IMR-90 (cell line): ENCODE measurements at regions not wholly inside any gene's neighbourhood (a gene's known extent, or its start where the extent isn't known, plus 50 kb on each side); places are given as distances from the start of the nearest gene placed in this dataset.

ENCODE experiments used
- ATAC-seq: fragments of 200-7000 bp; cut with Tn5 transposase; 2 replicates; pipeline ENCODE4 v1.9.1; 2020; ENCODE audit warnings: low read depth, mild to moderate bottlenecking, moderate library complexity
- BruUV-seq: library from RNA; stranded (reverse); fragments of 400-500 nt; replicated peaks from 2 replicates; lab custom pipeline; 2021; lab: Mats Ljungman, UMichigan
- CTCF ChIA-PET: fragments of 300-600 bp; formaldehyde crosslinking; extraction: SDS; loops from one replicate; lab custom pipeline; 2021; ENCODE audit warnings: antibody characterized with exemption; lab: Yijun Ruan, JAX
- POLR2A ChIA-PET: fragments of 300-600 bp; sonication (Branson Sonifier 250); formaldehyde crosslinking; loops from one replicate; lab custom pipeline; 2022; ENCODE audit warnings: antibody characterized with exemption; ENCODE audit not compliant: unreplicated experiment; lab: Charles Lee
- DNase-seq: peaks from one replicate; pipeline ENCODE4 v3.0.0; 2013
- H2AFZ ChIP-seq: replicated peaks from 2 replicates; pipeline ENCODE3; 2013; ENCODE audit warnings: low read length, mild to moderate bottlenecking; ENCODE audit not compliant: poor library complexity
- H2AK5ac ChIP-seq: 2 replicates; pipeline ENCODE4 v1.6.1; 2013; ENCODE audit warnings: low read depth, low read length, inconsistent platforms
- H2AK9ac ChIP-seq: replicated peaks from 2 replicates; pipeline ENCODE3; 2013; ENCODE audit warnings: mild to moderate bottlenecking, low read depth, low read length, moderate library complexity; ENCODE audit not compliant: poor library complexity
- H2BK120ac ChIP-seq: 2 replicates; pipeline ENCODE4 v1.6.1; 2013; ENCODE audit warnings: low read depth, low read length, inconsistent platforms
- H2BK15ac ChIP-seq: 3 replicates; pipeline ENCODE4 v1.6.1; 2013; ENCODE audit warnings: low read depth, low read length, inconsistent platforms
- H2BK20ac ChIP-seq: 2 replicates; pipeline ENCODE4 v1.6.1; 2013; ENCODE audit warnings: low read depth, mild to moderate bottlenecking, inconsistent platforms, low read length, moderate library complexity
- H2BK5ac ChIP-seq: 2 replicates; pipeline ENCODE4 v1.6.1; 2013; ENCODE audit warnings: mild to moderate bottlenecking, low read depth, low read length, inconsistent platforms; ENCODE audit not compliant: poor library complexity, severe bottlenecking
- H3K14ac ChIP-seq: replicated peaks from 2 replicates; pipeline ENCODE4 v1.6.1; 2013; ENCODE audit warnings: low read depth, low read length, inconsistent platforms
- H3K18ac ChIP-seq: 2 replicates; pipeline ENCODE4 v1.6.1; 2013; ENCODE audit warnings: low read depth, low read length, control low read depth
- H3K23ac ChIP-seq: 2 replicates; pipeline ENCODE4 v1.6.1; 2013; ENCODE audit warnings: low read depth, low read length, inconsistent platforms
- H3K27ac ChIP-seq: 2 replicates; pipeline ENCODE4 v1.5.1; 2013; ENCODE audit warnings: mild to moderate bottlenecking, control low read depth, low read length; ENCODE audit not compliant: insufficient read depth
- H3K27me3 ChIP-seq: 2 replicates; pipeline ENCODE4 v1.6.1; 2013; ENCODE audit warnings: low read length; ENCODE audit not compliant: control insufficient read depth, insufficient read depth
- H3K36me3 ChIP-seq: 2 replicates; pipeline ENCODE4 v1.6.1; 2013; ENCODE audit warnings: low read length, mixed read lengths; ENCODE audit not compliant: control insufficient read depth, insufficient read depth
- H3K4ac ChIP-seq: 2 replicates; pipeline ENCODE4 v1.6.1; 2013; ENCODE audit warnings: low read depth, low read length, inconsistent platforms
- H3K4me1 ChIP-seq: 2 replicates; pipeline ENCODE4 v1.6.1; 2013; ENCODE audit warnings: low read length, mixed read lengths; ENCODE audit not compliant: control insufficient read depth, insufficient read depth
- H3K4me2 ChIP-seq: 2 replicates; pipeline ENCODE4 v1.6.1; 2013; ENCODE audit warnings: low read depth, mild to moderate bottlenecking, control low read depth, low read length, moderate library complexity
- H3K4me3 ChIP-seq: 2 replicates; pipeline ENCODE4 v1.5.1; 2013; ENCODE audit warnings: low read depth, mild to moderate bottlenecking, control low read depth, low read length, moderate library complexity; ENCODE audit not compliant: insufficient read depth
- H3K56ac ChIP-seq: 2 replicates; pipeline ENCODE4 v1.6.1; 2013; ENCODE audit warnings: low read length, inconsistent platforms; ENCODE audit not compliant: insufficient read depth; ENCODE audit errors: extremely low read depth
- H3K79me1 ChIP-seq, 2 experiments: 2 replicates each; pipeline ENCODE4 v1.6.1; 2013; ENCODE audit warnings: low read length in 2 of 2, inconsistent platforms in 1 of 2, low read depth in 1 of 2
- H3K9ac ChIP-seq: 2 replicates; pipeline ENCODE4 v1.6.1; 2013; ENCODE audit warnings: low read depth, low read length, control low read depth
- H3K9me1 ChIP-seq: 2 replicates; pipeline ENCODE4 v1.6.1; 2013; ENCODE audit warnings: low read length, inconsistent platforms; ENCODE audit not compliant: insufficient read depth
- H3K9me3 ChIP-seq: 2 replicates; pipeline ENCODE4 v1.6.1; 2013; ENCODE audit warnings: low read length; ENCODE audit not compliant: control insufficient read depth, insufficient read depth
- H4K20me1 ChIP-seq: 2 replicates; pipeline ENCODE4 v1.6.1; 2013; ENCODE audit warnings: low read length, inconsistent platforms; ENCODE audit not compliant: insufficient read depth
- H4K5ac ChIP-seq: 2 replicates; pipeline ENCODE4 v1.6.1; 2013; ENCODE audit warnings: mild to moderate bottlenecking, low read depth, low read length, control low read depth
- H4K8ac ChIP-seq, 2 experiments: 2 replicates each; pipeline ENCODE4 v1.6.1; 2013; ENCODE audit warnings: low read depth in 2 of 2, low read length in 2 of 2, control low read depth in 1 of 2, inconsistent platforms in 1 of 2
- H4K91ac ChIP-seq: 2 replicates; pipeline ENCODE4 v1.6.1; 2013; ENCODE audit warnings: low read depth, low read length, inconsistent platforms; ENCODE audit not compliant: insufficient read depth
- BHLHE40 ChIP-seq: fragments of 150-350 bp; IDR thresholded peaks from 2 replicates; pipeline ENCODE4 v1.6.1; 2016; ENCODE audit warnings: mild to moderate bottlenecking, low read depth, low read length
- CEBPB ChIP-seq: IDR thresholded peaks from 2 replicates; pipeline ENCODE4 v1.6.1; 2012; ENCODE audit warnings: low read depth, low read length, improper control_type of control experiment
- CHD1 ChIP-seq: IDR thresholded peaks from 2 replicates; pipeline ENCODE4 v1.6.1; 2012; ENCODE audit warnings: low read depth, low read length, improper control_type of control experiment
- CTCF ChIP-seq: conservative IDR thresholded peaks from 2 replicates; pipeline ENCODE4 v1.5.1; 2012; ENCODE audit warnings: mild to moderate bottlenecking, low read depth, low read length, improper control_type of control experiment
- ELK1 ChIP-seq: fragments of 150-350 bp; IDR thresholded peaks from 2 replicates; pipeline ENCODE4 v1.6.1; 2016; ENCODE audit warnings: low read depth, mild to moderate bottlenecking, low read length, moderate library complexity, borderline replicate concordance
- FOS ChIP-seq: fragments of 150-350 bp; IDR thresholded peaks from 2 replicates; pipeline ENCODE4 v1.6.1; 2016; ENCODE audit warnings: low read depth, low read length
- MAFK ChIP-seq: IDR thresholded peaks from 2 replicates; pipeline ENCODE4 v1.6.1; 2012; ENCODE audit warnings: low read depth, low read length, improper control_type of control experiment
- MAZ ChIP-seq: IDR thresholded peaks from 2 replicates; pipeline ENCODE4 v1.6.1; 2012; ENCODE audit warnings: low read depth, mild to moderate bottlenecking, low read length, improper control_type of control experiment, moderate library complexity, borderline replicate concordance
- MXI1 ChIP-seq: IDR thresholded peaks from 2 replicates; pipeline ENCODE4 v1.6.1; 2012; ENCODE audit warnings: low read depth, mild to moderate bottlenecking, low read length, moderate library complexity, borderline replicate concordance
- NFE2L2 ChIP-seq: fragments of 150-350 bp; IDR thresholded peaks from 2 replicates; pipeline ENCODE4 v1.6.1; 2016; ENCODE audit warnings: low read depth, mild to moderate bottlenecking, low read length
- POLR2A ChIP-seq: IDR thresholded peaks from 2 replicates; pipeline ENCODE4 v1.6.1; 2012; ENCODE audit warnings: mild to moderate bottlenecking, low read depth, low read length
- RAD21 ChIP-seq: IDR thresholded peaks from 2 replicates; pipeline ENCODE4 v1.6.1; 2012; ENCODE audit warnings: low read length, improper control_type of control experiment
- RCOR1 ChIP-seq: IDR thresholded peaks from 2 replicates; pipeline ENCODE4 v1.6.1; 2012; ENCODE audit warnings: mild to moderate bottlenecking, low read length, improper control_type of control experiment; ENCODE audit not compliant: insufficient replicate concordance
- RFX5 ChIP-seq: IDR thresholded peaks from 2 replicates; pipeline ENCODE4 v1.8.0; 2012; ENCODE audit warnings: low read depth, mild to moderate bottlenecking, low read length, moderate library complexity
- SMC3 ChIP-seq: fragments of 150-350 bp; IDR thresholded peaks from 2 replicates; pipeline ENCODE4 v1.6.1; 2016; ENCODE audit warnings: low read depth, mild to moderate bottlenecking, antibody characterized with exemption, low read length, moderate library complexity
- USF2 ChIP-seq: fragments of 150-350 bp; IDR thresholded peaks from 2 replicates; pipeline ENCODE4 v1.6.1; 2017; ENCODE audit warnings: mild to moderate bottlenecking, antibody characterized with exemption, low read length, low read depth
- WGBS, 2 experiments: methylation state at CpG; one replicate each; pipeline versions ENCODE4 v1.1.5 to v1.1.7; 2013; ENCODE audit warnings: missing lambda C conversion rate in 2 of 2; ENCODE audit not compliant: insufficient read length in 1 of 2; ENCODE audit errors: extremely low coverage in 2 of 2; 5-methylcytosine and 5-hydroxymethylcytosine counted together
- dilution Hi-C: fragments of 300-500 bp; cut with HindIII; formaldehyde crosslinking; loops from one replicate; pipeline ENCODE4 v1.14.3; 2018; ENCODE audit warnings: low sequenced_read_pairs; ENCODE audit not compliant: unreplicated experiment
- in situ Hi-C: fragments of 300-500 bp; cut with MboI; formaldehyde crosslinking; loops from 3 replicates; pipeline ENCODE4 v1.14.3; 2019; ENCODE audit warnings: low sequenced_read_pairs, inconsistent platforms, mixed read lengths
- intact Hi-C: fragments of 100-400 bp; cut with micrococcal nuclease; formaldehyde crosslinking; loops from 2 replicates; pipeline ENCODE4 v1.10.0; 2022

- Histone ChIP-seq H2BK120ac (no peak overlapping the region), H3K9me1 (no peaks in the 10 kb centered on the region; the same call in 1 of the 2 replicates), H3K79me1 (no peaks in the 10 kb centered on the region), H3K9me3 (no peaks in the 10 kb centered on the region), H4K8ac (no peak overlapping the region), H3K27ac (no peak overlapping the region), H3K14ac (no peak overlapping the region), H3K4ac (no peak overlapping the region), H2AK5ac (no peak overlapping the region), H3K4me1 (peaks cover 3% of the 10 kb centered on the region), H4K5ac (no peak overlapping the region), H3K9ac (no peak overlapping the region), H4K20me1 (no peaks in the 10 kb centered on the region), H2AK9ac (no peak overlapping the region), H3K23ac (no peak overlapping the region), H4K91ac (no peak overlapping the region), H3K27me3 (peaks cover 2% of the 10 kb centered on the region), H2BK5ac (no peak overlapping the region), H2BK20ac (no peak overlapping the region), H3K56ac (no peak overlapping the region), H3K36me3 (no peaks in the 10 kb centered on the region), H2AFZ (peak overlapping the region; percentile 16), H3K4me2 (no peak overlapping the region), H2BK15ac (no peak overlapping the region), H3K18ac (no peak overlapping the region), H3K4me3 (no peak overlapping the region)
- ChIA-PET POLR2A (no interaction called here), CTCF (no interaction called here)
- dilution Hi-C loops (no loop called here), in situ Hi-C loops (no loop called here), intact Hi-C loops (no loop called here)
- ATAC-seq (no peak), DNase-seq (no peak)
- no peak for TF ChIP-seq ELK1
- no peak for TF ChIP-seq MXI1
- TF ChIP-seq CTCF: no peak
- TF ChIP-seq RFX5: no peak
- TF ChIP-seq CHD1: no peak
- TF ChIP-seq BHLHE40: no peak
- TF ChIP-seq RCOR1: no peak
- no peak for TF ChIP-seq RAD21
- no peak for TF ChIP-seq POLR2A
- no peak for TF ChIP-seq MAZ
- no peak for TF ChIP-seq SMC3
- no peak for TF ChIP-seq FOS
- no peak for TF ChIP-seq NFE2L2
- no peak for TF ChIP-seq MAFK
- TF ChIP-seq CEBPB: no peak
- TF ChIP-seq USF2: no peak
- WGBS, 2 experiments: 93% methylated on average over 3 of the region's 5 CpGs; no CpG with 5 or more reads in 1 of the 2 experiments
- no TSS peak for BruUV-seq
Observed at GRCh38 chr1:67610450-67610849, 74.6 kb upstream of the GADD45A start.
